Astrocyte (in vitro differentiated cells and primary cell): ENCODE measurements at regions not wholly inside any gene's neighbourhood (a gene's known extent, or its start where the extent isn't known, plus 50 kb on each side); places are given as distances from the start of the nearest gene placed in this dataset.

ENCODE experiments used
- CTCF ChIP-seq: IDR thresholded peaks from 2 replicates; pipeline ENCODE4 v1.5.1; 2011; ENCODE audit warnings: low read depth, mild to moderate bottlenecking, inconsistent platforms, low read length, moderate library complexity; ENCODE audit not compliant: insufficient read depth
- EZH2 ChIP-seq: IDR thresholded peaks from 2 replicates; pipeline ENCODE4 v1.6.1; 2012; ENCODE audit warnings: mild to moderate bottlenecking, low read length, inconsistent platforms; ENCODE audit not compliant: insufficient read depth

GRCh38 chr21:38574895-38575575, 76.8 kb upstream of the ERG start:
- no peak for TF ChIP-seq CTCF
- TF ChIP-seq EZH2: no peak
